ENCODE measurements at regions not wholly inside any gene's neighbourhood (a gene's known extent, or its start where the extent isn't known, plus 50 kb on each side); places are given as distances from the start of the nearest gene placed in this dataset.
"Not testable (repeated sequence)": the region's sequence is repeated elsewhere in the genome, so short reads cannot be mapped to it uniquely, and the experiment has no call there.

- DNase-seq = no peak
Measured at GRCh38 chr4:177251237-177251636, 58.4 kb upstream of the NEIL3 start.

- no peak for DNase-seq
Measured at GRCh38 chr4:177255359-177255758, 54.3 kb upstream of the NEIL3 start.

GRCh38 chr4:177256950-177257349, 52.7 kb upstream of the NEIL3 start:
- DNase-seq = no peak

- not testable (repeated sequence) for DNase-seq
Measured at GRCh38 chr4:177259466-177259865, 50.2 kb upstream of the NEIL3 start.
